ENCODE measurements at regions not wholly inside any gene's neighbourhood (a gene's known extent, or its start where the extent isn't known, plus 50 kb on each side); places are given as distances from the start of the nearest gene placed in this dataset.
"Not testable (repeated sequence)": the region's sequence is repeated elsewhere in the genome, so short reads cannot be mapped to it uniquely, and the experiment has no call there.

GRCh38 chrX:18002791-18003190 lies 141.7 kb upstream of the RAI2 start:
- no peak for DNase-seq

GRCh38 chrX:17994429-17994828 lies 133.3 kb upstream of the RAI2 start:
- no peak for DNase-seq

- no peak for DNase-seq
Measured at GRCh38 chrX:17993062-17993461, 132.0 kb upstream of the RAI2 start.

- DNase-seq: no peak
Measured at GRCh38 chrX:17990532-17990931, 129.4 kb upstream of the RAI2 start.

- DNase-seq: no peak
Measured at GRCh38 chrX:17987783-17988182, 126.7 kb upstream of the RAI2 start.

GRCh38 chrX:17986977-17987376 lies 125.9 kb upstream of the RAI2 start:
- DNase-seq: no peak

- DNase-seq: no peak
Measured at GRCh38 chrX:17986440-17986839, 125.3 kb upstream of the RAI2 start.

GRCh38 chrX:17984415-17984814 lies 123.3 kb upstream of the RAI2 start:
- DNase-seq: no peak

GRCh38 chrX:17983389-17983788 lies 122.3 kb upstream of the RAI2 start:
- DNase-seq: no peak

GRCh38 chrX:17977696-17978095 lies 116.6 kb upstream of the RAI2 start:
- no peak for DNase-seq

GRCh38 chrX:17976955-17977354 lies 115.9 kb upstream of the RAI2 start:
- no peak for DNase-seq

GRCh38 chrX:17975349-17975748 lies 114.3 kb upstream of the RAI2 start:
- not testable (repeated sequence) for DNase-seq

- no peak for DNase-seq
Measured at GRCh38 chrX:17968367-17968766, 107.3 kb upstream of the RAI2 start.

- DNase-seq: no peak
Measured at GRCh38 chrX:17967888-17968287, 106.8 kb upstream of the RAI2 start.

- no peak for DNase-seq
Measured at GRCh38 chrX:17964871-17965270, 103.8 kb upstream of the RAI2 start.

GRCh38 chrX:17960891-17961290 lies 99.8 kb upstream of the RAI2 start:
- no peak for DNase-seq

- DNase-seq: peak; percentile 4
Measured at GRCh38 chrX:17944833-17945497, 83.9 kb upstream of the RAI2 start.

- DNase-seq: not testable (repeated sequence)
Measured at GRCh38 chrX:17941171-17941570, 80.1 kb upstream of the RAI2 start.

- DNase-seq: no peak
Measured at GRCh38 chrX:17939724-17940123, 78.6 kb upstream of the RAI2 start.

- DNase-seq: no peak
Measured at GRCh38 chrX:17933856-17934255, 72.8 kb upstream of the RAI2 start.

- no peak for DNase-seq
Measured at GRCh38 chrX:17932781-17933180, 71.7 kb upstream of the RAI2 start.

- DNase-seq: no peak
Measured at GRCh38 chrX:17931855-17932254, 70.8 kb upstream of the RAI2 start.

GRCh38 chrX:17930850-17931249 lies 69.8 kb upstream of the RAI2 start:
- no peak for DNase-seq

- DNase-seq: no peak
Measured at GRCh38 chrX:17923546-17923945, 62.4 kb upstream of the RAI2 start.

- no peak for DNase-seq
Measured at GRCh38 chrX:17922303-17922702, 61.2 kb upstream of the RAI2 start.
